ENCODE measurements at regions not wholly inside any gene's neighbourhood (a gene's known extent, or its start where the extent isn't known, plus 50 kb on each side); places are given as distances from the start of the nearest gene placed in this dataset.

GRCh38 chr2:65595630-65596029 lies 163.2 kb upstream of the SPRED2 start:
- no peak overlapping the region for H3K27ac ChIP-seq (ENCODE audit: extremely low read length, insufficient read depth, low read length)
- no peak overlapping the region for H2AFZ ChIP-seq (ENCODE audit: low read length)
- H3K79me2 ChIP-seq (ENCODE audit: insufficient read depth, low read length) = no peaks in the 10 kb centered on the region
- no peak overlapping the region for H3K9ac ChIP-seq (ENCODE audit: insufficient read depth, low read depth, low read length)
- in situ Hi-C loops (cut with HindIII; ENCODE audit: extremely low pct_ligation_motif_present, low pct_unique_long_range_greater_than_20kb) = no loop called here
- POLR2A ChIA-PET = no interaction called here
- H4K20me1 ChIP-seq (ENCODE audit: insufficient read depth, low read length) = no peaks in the 10 kb centered on the region
- intact Hi-C loops (cut with micrococcal nuclease; ENCODE audit: unreplicated experiment) = no loop called here
- ATAC-seq (no peak), FAIRE-seq (no peak), DNase-seq (ENCODE audit: low spot score) (no peak)
- peaks cover 9% of the 10 kb centered on the region for H3K4me1 ChIP-seq (ENCODE audit: insufficient read depth, low read length)
- no peak overlapping the region for H3K4me3 ChIP-seq (replicated peaks in 1 of 3; ENCODE audit: insufficient read depth in 1 of 3, low read depth in 2 of 3, low read length in 3 of 3)
- H3K27me3 ChIP-seq (ENCODE audit: control insufficient read depth in 1 of 2, insufficient read depth in 2 of 2, low read length in 2 of 2) = no peaks in the 10 kb centered on the region
- CTCF ChIA-PET (ENCODE audit: low intra/inter-chr PET ratio, low total read pairs) = no interaction called here
- H3K36me3 ChIP-seq (replicated peaks in 1 of 2; ENCODE audit: control insufficient read depth in 1 of 2, insufficient read depth in 2 of 2, low read length in 2 of 2) = no peaks in the 10 kb centered on the region
- no peak overlapping the region for H3K4me2 ChIP-seq (ENCODE audit: low read depth, low read length)
- H3K9me3 ChIP-seq (ENCODE audit: low read length) = no peaks in the 10 kb centered on the region
- BruUV-seq (replicated peaks) = no TSS peak
- no peak for TF ChIP-seq SNAPC2 (CRISPR knock-in tag; IDR thresholded peaks at IDR 0.05)
- no peak for TF ChIP-seq HIC2 (CRISPR knock-in tag; IDR thresholded peaks at IDR 0.05; ENCODE audit: low read depth)
- TF ChIP-seq SRSF4 (IDR thresholded peaks at IDR 0.05; ENCODE audit: low read depth, low read length, poor library complexity, severe bottlenecking) = no peak
- TF ChIP-seq ZKSCAN1 (IDR thresholded peaks at IDR 0.05; ENCODE audit: low read length) = no peak
- no peak for TF ChIP-seq HOXA3 (CRISPR knock-in tag; IDR thresholded peaks at IDR 0.05)
- TF ChIP-seq KIAA2018 (CRISPR knock-in tag; IDR thresholded peaks at IDR 0.05; ENCODE audit: borderline replicate concordance) = no peak
- TF ChIP-seq ZNF652 (CRISPR knock-in tag; IDR thresholded peaks at IDR 0.05; ENCODE audit: borderline replicate concordance, low read depth) = no peak
- no peak for TF ChIP-seq POLR2AphosphoS5 (IDR thresholded peaks at IDR 0.05; ENCODE audit: low read depth, low read length)
- TF ChIP-seq SKI (IDR thresholded peaks at IDR 0.05; ENCODE audit: partially characterized antibody) = no peak
- no peak for TF ChIP-seq ZNF136 (CRISPR knock-in tag; IDR thresholded peaks at IDR 0.05; ENCODE audit: low read depth)
- TF ChIP-seq AGO2 (optimal IDR thresholded peaks at IDR 0.05; ENCODE audit: low read depth, low read length) = no peak
- no peak for TF ChIP-seq ZNF766 (CRISPR knock-in tag; IDR thresholded peaks at IDR 0.05; ENCODE audit: borderline replicate concordance)
- TF ChIP-seq ZNF775 (CRISPR knock-in tag; IDR thresholded peaks at IDR 0.05; ENCODE audit: borderline replicate concordance) = no peak
- TF ChIP-seq HNRNPLL (IDR thresholded peaks at IDR 0.05; ENCODE audit: low read depth, low read length, poor library complexity, severe bottlenecking) = no peak
